ENCODE measurements at regions not wholly inside any gene's neighbourhood (a gene's known extent, or its start where the extent isn't known, plus 50 kb on each side); places are given as distances from the start of the nearest gene placed in this dataset.
"Not testable (repeated sequence)": the region's sequence is repeated elsewhere in the genome, so short reads cannot be mapped to it uniquely, and the experiment has no call there.

DNA sequence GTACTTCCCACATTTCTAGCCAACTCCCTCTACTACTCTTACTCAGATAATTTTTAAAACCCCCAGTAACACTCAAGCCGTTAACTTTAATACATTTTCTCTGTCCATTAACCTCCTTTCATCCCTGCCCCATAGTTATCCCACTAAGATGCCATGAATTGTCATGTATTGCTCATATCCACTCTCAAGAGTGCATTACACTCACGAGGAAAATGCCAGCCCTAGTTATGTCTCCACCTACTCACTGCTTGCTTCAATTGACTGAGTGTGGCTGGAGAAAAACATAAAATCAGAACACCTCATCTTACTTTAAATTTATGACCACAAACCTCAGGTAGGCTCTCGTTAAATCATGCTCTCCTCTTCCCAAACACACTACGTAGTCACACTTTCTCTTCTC is 324.1 kb upstream of the NPSR1 start:
- no peak for DNase-seq

DNA sequence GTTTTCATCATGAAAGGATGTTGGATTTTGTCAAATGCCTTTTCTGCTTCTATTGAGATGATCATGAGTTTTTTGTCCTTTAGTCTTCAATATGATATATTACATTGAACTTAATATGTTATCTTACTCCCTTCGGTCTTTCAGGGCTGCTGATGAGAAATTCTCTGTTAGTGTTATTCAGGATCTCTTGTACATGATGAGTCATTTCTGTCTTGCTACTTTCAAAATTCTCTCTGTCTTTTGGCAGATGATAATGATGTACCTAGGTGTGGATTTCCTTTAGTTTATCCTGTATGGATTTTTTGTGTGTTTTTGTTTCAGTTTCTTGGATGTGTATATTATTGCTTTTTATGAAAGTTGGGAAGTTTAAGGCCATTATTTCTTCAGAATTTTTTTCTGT is 320.9 kb upstream of the NPSR1 start:
- DNase-seq = no peak

DNA sequence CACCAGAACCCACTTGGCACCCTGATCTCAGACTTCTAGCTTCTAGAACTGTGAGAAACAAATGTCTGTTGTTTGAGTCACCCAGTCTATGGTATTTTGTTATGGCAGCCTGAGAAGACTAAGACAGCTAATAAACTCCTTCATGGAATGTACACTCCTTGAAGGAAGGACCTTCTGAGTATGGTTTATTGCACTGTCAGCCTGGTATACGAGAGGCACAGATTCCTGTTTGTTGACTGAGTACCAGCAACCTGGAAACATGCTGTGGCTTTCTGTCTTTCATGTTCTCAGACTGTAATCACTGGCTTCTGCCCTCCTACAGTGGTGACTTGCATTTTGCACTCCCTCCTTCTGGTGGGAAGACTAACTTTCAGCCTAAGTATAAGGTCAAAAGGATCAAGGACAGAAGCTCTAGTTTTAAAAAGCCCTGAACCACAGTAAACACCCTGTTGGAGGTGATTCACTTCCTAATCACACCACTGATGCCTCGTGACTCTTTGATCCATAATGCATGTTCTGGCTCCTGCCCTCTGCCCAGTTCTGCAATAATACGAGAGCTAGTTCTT is 319.0 kb upstream of the NPSR1 start:
- DNase-seq = no peak

DNA sequence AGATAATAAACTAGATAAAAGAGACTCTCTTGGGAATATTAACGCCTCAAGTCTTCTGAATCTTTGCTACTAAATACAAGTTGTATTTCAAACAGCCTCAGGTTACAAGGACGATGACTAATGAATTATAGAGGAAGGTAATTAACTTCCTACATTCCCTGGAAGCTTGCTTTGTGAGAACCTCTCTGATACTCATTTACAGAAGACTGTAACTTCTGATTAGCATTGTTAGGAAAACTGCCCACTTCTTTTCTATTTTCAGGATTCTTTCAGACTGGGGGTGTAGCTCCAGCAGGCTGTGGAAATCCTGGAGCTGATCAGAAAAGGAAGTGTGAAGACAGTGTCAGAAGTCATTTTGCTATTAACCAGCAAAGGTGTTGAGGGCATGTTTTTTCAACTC is 316.7 kb upstream of the NPSR1 start:
- no peak for DNase-seq

DNA sequence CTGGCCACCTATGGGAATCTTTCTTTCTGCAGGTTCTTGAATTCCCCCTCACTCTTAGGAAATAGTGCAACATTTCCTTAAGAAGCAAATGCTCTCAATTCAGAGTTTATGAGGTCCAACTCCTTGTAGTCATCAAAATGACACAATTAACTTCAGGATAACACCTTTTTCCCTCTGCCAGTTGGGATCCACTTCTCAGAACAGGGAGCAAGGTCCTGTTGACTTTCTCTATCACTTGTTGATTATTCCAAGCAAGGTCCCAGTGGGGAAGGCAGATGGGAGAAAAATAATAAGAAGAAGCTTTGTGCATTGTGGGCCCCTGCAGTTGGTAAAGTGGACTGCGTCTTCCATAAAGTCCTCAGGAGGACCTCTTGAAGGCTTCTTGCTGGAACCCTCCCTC is 315.6 kb upstream of the NPSR1 start:
- DNase-seq = no peak

DNA sequence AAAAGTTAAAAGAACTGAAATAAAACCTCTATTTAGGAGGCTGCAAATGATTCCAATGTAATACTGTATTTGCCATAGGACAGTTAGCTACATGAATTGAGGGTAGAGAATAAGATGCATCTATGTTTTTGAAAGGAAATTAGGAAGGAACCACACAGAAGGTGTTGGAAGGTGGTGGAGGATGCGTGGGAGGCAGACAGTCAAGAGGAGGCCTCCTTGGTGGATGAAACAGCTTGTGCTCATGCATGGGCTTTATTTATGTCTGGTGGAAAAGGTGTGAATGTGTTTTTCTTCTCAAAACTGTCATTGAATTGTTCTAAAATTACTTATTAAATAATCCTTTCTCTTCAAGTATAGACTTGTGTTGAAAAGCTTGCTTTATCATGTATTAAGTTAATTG is 314.4 kb upstream of the NPSR1 start:
- no peak for DNase-seq

DNA sequence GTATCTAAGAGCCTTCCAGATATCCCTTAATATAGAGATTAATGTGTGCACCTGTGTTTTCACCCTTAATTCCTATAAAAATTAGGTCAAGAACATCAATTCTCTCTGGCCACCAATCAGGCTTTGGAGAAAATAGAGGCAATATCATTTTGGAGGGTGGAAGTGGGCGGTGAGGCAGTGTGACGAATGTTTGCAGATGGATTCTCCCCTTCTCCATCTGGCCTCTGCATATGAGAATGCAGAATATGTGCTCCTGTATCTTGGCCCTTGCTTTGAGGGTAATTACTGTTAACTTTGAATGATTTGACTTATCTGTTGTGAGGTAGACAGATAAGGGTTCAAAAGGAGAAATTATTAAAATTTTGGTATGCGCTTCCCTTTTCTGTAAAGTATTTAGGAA is 304.0 kb upstream of the NPSR1 start:
- DNase-seq = no peak

DNA sequence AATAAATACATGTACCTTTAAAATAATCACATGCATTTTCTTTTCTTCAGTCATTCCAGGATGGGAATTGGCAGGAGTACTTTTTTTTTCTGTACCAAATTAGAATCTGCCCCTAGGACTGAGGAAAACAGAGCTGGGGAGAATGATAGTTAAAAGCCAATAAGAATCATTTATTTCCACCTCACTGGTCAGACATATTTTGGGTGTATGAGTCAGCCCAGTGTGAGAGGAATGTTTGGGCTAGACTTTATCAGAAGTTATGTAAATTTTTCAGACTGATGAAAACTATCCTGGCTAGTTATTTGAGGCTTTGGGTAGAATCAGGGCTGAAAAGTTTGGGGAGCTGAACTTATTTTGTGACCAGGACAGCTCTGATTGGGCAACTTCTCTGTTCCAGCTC is 303.1 kb upstream of the NPSR1 start:
- no peak for DNase-seq

DNA sequence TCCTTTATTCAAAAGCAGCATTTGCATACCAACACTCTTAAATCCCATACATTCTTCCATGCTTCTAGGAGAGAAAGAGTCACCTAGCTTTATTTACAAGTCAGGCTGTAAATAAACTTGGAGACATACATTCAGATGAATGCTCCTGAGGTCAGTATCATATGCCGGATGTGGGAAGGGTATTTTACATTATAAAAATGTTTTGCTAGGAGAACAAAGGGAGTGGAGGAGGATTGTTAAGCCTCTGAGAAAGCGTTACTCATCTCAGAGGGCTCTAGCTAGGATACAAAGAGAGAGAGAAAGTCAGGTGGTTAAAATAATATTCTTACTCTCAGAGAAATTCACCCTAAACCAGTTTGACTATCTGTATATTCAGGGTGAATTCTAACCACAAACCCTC is 300.9 kb upstream of the NPSR1 start:
- no peak for DNase-seq

DNA sequence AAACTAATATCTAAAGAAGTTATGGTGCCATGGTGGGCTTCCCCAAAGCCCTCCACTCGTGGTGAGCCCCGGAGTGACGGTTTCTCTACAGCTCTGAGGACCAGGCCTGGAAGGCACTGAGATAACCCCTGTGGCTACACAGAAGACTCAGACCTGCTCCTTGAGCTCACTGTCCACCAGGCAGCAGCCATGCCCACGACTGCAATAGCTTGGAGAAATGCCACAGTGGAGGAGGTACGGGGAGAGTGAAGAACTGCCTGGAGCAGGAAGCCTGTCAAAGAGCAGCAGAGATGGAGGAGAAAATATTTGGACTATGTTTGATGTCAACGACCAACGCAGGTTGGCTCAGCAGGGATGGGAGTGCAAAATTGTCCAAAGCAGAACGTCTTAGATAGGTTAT is 300.1 kb upstream of the NPSR1 start:
- no peak for DNase-seq

DNA sequence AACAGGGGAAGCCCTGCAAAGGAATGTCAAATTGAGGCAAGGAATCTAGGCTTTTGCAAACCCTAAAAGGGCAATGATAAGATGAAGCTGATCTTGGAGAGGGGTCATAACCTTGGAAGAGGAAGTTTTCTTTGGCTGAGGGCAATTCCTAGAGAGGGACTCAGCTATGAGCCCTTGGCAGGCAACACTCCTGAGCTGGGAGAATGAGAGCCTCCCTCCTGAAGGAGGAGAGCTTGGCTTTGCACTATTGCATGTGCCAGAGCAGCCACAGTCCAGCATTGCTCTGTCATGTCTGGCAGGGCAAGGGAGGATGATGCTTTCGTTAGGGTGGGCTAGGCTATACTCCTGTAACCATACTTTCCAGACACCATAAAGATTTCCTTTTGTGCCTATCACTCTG is 299.4 kb upstream of the NPSR1 start:
- not testable (repeated sequence) for DNase-seq

DNA sequence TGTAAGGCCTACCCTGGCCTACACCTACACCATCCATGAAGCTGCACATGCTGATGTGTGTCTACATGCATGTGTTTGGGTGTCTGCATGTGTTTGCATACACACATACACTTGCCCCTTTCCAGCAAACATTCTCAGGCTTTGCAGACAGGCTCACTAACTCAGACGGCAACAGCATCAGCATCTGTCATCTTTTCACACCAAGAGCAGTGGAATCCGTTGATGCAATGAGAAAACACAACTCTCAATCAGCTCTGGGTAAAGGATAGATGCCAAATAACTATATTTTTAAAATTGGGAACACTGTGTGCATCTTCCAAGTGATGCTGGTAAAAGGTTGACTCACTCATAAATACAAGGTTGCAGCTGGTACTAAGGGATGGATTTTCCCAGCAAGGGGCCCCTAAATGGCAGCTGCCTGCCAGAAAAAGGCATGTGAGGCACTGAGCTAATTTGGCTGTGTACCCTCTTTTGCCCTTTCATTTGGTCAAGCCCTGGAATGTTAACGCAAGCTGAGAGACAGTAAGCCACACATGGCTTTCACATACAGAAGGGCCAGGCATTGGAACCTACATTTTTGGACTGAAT is 296.3 kb upstream of the NPSR1 start:
- DNase-seq = no peak

DNA sequence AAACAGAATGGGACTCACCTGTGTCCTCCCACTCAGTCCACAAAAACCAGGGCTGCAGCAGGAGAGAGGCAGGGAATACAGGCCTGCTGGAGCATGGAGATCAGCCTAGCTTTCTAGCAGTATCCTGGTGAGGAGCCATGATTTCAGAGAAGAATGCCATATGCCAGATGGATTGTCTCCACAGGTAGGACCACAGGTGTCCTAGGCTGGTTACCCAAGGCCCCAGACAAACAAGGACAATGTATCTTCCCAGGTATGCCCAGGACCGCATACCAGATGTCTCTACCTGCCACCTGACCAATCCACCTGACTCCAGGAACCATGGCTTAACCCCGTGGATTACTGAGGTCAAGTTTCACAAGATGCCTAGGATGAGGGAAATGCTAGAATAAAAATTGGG is 295.4 kb upstream of the NPSR1 start:
- no peak for DNase-seq

DNA sequence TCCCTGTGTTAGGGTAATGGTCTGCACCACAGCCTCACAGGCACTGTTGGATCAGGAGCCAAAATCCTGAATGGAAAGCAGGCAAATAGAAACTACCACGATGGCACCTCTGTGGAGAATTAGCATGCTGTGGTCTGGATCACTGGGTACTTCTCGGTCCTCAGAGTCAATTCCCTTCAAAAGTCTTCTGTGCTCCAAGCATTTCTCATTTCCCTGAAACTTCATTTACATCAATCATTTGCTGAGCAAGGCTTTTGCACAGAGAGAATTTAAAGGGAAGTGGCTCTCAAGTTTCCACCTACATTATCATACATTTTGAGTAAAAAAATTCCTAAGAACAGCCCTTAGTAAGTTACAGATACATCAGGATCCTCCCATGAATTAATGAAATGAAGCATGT is 293.9 kb upstream of the NPSR1 start:
- DNase-seq = no peak

DNA sequence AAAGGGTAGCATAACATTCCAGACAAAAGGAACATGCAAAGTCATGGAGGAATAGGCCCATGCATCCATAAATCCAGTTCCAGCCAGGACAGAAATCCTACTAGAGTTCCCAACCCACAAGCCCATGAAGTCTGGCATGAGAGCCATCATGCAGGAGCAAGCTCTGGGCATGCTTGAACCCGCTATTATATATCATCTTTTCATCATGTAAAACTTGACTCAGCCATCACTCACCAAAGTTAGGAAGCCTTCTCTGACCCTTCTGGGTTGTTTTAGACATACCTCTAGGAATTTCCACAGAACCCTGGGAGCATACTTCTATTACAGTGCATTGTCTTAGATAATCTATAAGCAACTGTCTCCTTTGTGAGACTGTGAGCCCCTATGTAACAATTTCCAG is 293.0 kb upstream of the NPSR1 start:
- DNase-seq = no peak

DNA sequence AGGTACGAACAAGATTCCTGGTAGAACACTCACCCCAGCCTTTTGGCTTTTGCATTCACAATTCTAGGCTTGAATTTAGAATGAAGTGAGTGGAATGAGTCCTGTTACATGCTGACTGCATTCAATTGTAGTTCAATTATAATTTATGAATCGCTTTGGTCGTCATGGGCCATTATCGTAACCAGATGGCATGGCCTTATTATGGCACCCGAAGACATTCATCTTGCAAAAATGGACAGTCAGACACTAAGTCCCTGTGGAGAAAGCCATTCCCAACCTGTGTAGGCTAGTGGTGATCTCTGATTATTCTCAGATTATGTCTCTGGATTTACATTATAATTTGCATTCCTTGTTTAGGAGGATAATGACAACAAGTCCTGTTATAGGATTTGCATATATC is 292.4 kb upstream of the NPSR1 start:
- no peak for DNase-seq

DNA sequence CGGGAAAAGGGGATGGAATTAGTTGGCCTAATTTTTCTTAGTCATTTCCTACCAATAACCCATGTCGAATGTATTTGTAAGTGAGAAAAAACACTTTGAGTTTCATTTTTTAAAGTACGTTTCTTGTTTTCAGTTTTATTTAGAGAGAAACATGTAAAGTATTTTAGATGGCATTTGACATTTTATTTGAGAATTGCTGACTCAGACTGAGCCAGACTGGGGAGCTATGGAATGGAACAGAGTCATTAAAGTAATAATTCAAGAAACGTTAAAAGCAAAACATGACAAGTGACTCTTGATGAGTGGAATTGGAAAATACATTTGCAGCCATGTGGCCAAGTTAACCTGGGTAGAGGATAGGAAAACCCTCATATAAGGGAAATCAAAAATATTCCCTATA is 286.1 kb upstream of the NPSR1 start:
- no peak for DNase-seq

DNA sequence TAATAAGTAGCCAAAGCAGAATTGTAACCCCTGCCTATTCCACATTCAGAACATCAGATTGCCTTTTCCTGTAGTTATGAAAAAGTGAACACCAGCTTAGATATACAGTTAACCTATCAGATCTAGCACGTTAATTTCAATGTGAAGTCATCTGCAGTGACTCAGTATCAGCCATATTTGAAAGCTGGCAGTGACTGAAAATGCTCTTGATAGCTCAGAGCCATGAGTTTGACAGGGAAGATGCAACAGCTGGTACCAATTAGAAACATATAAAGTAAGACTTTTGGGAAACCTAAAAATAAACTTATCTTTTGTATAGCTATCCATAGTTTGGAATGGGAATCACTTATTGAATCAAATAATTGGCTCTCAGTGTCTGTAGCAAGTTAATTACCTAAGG is 284.1 kb upstream of the NPSR1 start:
- DNase-seq = no peak

DNA sequence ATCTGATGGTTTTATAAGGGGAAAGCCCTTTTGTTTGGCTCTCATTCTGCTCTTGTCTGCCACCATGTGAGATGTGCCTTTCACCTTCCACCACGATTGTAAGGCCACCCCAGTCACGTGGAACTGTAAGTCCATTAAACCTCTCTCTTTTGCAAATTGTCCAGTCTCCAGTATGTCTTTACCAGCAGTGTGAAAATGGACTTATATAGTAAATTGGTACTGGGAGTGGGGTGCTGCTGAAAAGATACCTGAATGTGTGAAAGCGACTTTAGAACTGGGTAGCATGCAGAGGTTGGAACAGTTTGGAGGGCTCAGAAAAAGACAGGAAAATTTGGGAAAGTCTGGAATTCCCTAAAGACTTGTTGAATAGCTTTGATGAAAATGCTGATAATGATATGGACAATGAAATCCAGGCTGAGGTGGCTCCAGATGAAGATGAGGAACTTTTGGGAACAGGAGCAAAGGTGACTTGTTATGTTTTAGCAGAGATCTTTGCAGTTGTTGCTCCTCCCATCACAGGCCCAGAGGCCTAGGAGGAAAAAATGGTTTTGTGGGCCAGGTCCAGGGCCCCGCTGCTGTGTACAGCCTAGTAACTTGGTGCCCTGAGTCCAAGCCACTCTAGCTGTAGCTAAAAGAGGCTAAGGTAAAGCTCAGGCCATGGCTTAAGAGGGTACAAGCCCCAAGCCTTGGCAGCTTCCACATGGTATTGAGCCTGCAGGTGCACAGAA is 275.7 kb upstream of the NPSR1 start:
- no peak for DNase-seq

DNA sequence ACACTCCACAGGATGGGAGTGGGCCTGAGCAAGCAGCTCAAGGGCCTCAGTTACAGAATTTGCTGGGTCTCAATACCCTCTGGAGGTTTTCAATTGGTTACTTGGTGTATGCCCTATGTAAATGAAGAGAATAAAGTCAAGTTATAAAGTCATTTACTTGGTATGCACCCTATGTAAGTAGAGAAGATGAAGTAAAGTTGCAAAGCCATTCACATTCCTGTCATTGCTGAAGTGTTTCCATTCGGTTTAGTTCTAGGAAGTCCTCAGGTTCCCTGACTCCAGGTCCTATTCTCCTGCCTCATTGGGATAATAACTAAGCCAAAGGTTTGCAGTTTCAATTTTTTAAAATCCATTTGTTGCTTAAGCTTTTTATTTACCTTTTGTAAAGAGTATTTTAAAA is 272.6 kb upstream of the NPSR1 start:
- no peak for DNase-seq

DNA sequence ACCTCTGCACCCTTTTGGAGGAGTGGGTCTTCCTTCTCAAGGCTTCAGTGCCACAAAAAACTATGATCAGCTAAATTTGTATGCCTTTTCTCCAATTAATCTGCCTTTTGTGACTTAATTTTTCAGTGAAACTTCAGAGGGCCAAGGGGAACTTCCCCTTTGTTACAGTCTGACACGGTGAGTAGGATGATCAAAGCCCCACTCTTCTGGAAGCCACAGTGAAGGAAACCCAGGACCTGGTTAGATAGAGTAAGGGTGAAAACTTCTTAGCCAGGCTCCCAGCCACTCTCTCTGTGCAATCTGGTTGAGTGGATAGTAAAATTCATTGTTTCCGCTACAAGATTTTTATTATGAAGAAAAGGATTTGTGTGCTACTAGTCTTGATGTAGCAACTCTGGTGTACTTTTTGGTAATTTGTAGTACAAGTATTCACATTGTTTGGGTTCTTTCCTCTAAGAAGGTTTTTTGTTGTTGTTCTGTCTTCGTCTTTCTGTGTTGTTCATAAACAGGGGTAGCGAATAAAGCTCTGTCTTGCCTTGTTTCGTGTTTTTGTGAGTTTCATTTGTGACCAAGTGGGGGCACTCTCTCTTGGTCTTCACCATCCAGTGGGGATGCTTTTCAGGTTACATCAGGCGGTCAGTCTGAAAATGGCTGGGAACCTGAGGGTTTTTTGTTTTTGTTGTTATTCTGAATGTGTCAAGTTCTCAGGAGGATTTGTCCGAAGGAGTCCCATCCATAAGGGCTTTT is 268.5 kb upstream of the NPSR1 start:
- DNase-seq = no peak

DNA sequence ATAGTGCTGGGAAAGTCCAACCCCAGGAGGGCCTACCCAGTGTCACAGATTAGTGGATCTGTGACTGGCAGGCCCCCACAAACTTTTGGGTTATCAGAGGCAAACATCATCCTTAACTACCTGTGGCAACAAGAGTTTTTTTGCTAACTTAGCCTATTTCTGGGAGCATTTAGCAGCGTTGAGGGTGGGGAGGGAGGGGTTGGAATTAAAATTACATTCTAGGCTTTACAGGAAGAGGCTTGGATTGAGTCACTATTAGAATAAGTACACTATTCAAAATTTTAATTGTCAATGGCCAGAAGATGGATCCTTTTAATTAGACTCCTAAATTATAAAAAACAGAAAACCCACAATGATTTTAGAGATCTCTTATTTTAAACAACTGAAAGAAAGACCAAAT is 267.9 kb upstream of the NPSR1 start:
- DNase-seq = no peak

DNA sequence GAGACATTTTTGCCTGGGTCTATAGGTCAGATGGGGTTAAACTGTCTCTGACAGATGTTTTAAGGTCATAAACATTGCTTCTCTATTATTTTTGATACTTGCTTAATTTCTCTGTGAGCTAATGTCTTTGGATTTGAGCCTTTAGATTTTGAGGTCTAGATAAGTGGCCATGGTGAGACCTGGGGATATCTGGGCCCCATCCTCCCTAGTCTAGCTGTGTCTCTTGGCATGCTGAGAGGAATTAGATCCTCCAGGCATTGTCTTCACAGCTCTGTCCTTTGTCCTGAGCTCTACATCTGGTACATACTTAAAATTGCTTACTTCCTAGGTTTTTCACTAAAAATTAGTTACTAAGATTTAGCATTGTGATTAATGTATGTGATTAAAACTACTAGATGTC is 265.0 kb upstream of the NPSR1 start:
- DNase-seq = no peak

DNA sequence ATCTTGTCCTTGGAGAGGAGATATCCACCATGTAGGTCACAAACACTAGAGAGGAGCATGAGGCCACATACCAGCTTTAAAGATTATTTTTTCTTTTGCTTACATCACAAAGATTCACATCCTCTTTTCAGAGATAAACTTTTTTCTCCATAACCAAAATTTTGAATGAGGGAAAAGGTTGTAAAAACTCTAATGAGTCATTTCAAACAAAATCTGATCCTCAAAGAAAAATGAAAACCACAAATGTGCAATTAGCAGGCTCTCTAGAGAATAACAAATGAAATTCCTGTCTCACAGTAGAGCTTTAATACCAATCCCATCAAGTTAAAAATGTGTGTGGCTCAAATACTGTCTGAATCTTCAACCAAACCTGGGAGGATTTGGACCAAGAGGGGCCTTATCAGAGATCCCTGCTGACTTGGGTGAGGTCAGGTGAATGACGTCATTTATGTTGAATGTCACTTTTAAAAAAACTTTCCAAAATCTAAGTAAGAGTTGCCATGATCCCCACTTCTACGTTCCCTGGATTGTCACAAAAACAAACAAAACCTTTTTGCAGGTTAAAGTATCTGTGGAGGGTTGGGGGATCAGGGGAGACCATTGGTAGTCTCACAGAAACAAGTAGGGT is 261.5 kb upstream of the NPSR1 start:
- no peak for DNase-seq
